Sigmoid colon (tissue), 6 donors: ENCODE measurements at regions not wholly inside any gene's neighbourhood (a gene's known extent, or its start where the extent isn't known, plus 50 kb on each side); places are given as distances from the start of the nearest gene placed in this dataset.
A peak's percentile ranks its signal among the peaks of the same experiment; 100 is the strongest.

ENCODE experiments used
- DNase-seq: peaks from one replicate; pipeline ENCODE4 v3.0.0-alpha.2; 2019
- H3K27ac ChIP-seq, 4 donors: fragments of 200-600 bp; sonication (generic); one replicate each; pipeline ENCODE4 v1.5.1; 2016 to 2019; ENCODE audit warnings: mild to moderate bottlenecking in 1 of 4
- H3K27me3 ChIP-seq, 3 donors: fragments of 200-600 bp; sonication (generic); one replicate each; pipeline ENCODE4 v1.5.1; 2019; ENCODE audit warnings: mild to moderate bottlenecking in 1 of 3
- H3K36me3 ChIP-seq, 4 donors: fragments of 200-600 bp; sonication (generic); one replicate each; pipeline ENCODE4 v1.5.1; 2016 to 2019
- H3K4me1 ChIP-seq, 4 donors: fragments of 200-600 bp; sonication (generic); one replicate each; pipeline ENCODE4 v1.5.1; 2017 to 2019
- H3K4me3 ChIP-seq, 4 donors: fragments of 200-600 bp; sonication (generic); one replicate each; pipeline ENCODE4 v1.5.1; 2017 to 2019; ENCODE audit warnings: mild to moderate bottlenecking in 2 of 4, moderate library complexity in 1 of 4
- H3K9me3 ChIP-seq, 4 donors: fragments of 200-600 bp in 3 of 4; sonication (generic) in 3 of 4; one replicate each; pipeline versions ENCODE4 v1.5.1 to v1.6.1; 2013 to 2019
- CTCF ChIP-seq, 4 experiments: fragments of 450-650 bp in 3 of 4; fragments of 200-600 bp in 1 of 4; IDR thresholded peaks; one replicate each; pipeline ENCODE4 v1.5.1; 2016 to 2019; ENCODE audit warnings: antibody characterized with exemption in 4 of 4, mild to moderate bottlenecking in 3 of 4, moderate library complexity in 2 of 4
- EP300 ChIP-seq, 4 donors: sonication (generic); formaldehyde crosslinking; IDR thresholded peaks; one replicate each; pipeline ENCODE4 v1.6.1; 2017; ENCODE audit warnings: antibody characterized with exemption in 4 of 4
- POLR2A ChIP-seq, 2 donors: fragments of 450-650 bp; IDR thresholded peaks; one replicate each; pipeline ENCODE4 v1.6.1; 2016; ENCODE audit warnings: antibody characterized with exemption in 2 of 2, mild to moderate bottlenecking in 2 of 2, moderate library complexity in 2 of 2
- POLR2AphosphoS5 ChIP-seq, 4 donors: sonication (generic); formaldehyde crosslinking; IDR thresholded peaks; one replicate each; pipeline ENCODE4 v1.6.1; 2017; ENCODE audit warnings: antibody characterized with exemption in 4 of 4
- WGBS, 2 donors: extraction: QIAGEN DNeasy Blood & Tissue Kit; methylation state at CpG; one replicate each; pipeline ENCODE4 v1.1.7; 2013; 5-methylcytosine and 5-hydroxymethylcytosine counted together
- intact Hi-C: fragments of 100-400 bp; cut with DNase I; formaldehyde crosslinking; loops from one replicate; pipeline ENCODE4 v1.15.1; 2023
- donor health status: healthy with polysubstance abuse.
- donor health status: healthy.

- no peak overlapping the region for H3K4me3 ChIP-seq
- H3K27me3 ChIP-seq, result no peaks in the 10 kb centered on the region
- H3K4me1 ChIP-seq, result peaks cover 0 to 14% (median 6%) of the 10 kb centered on the region in 4 donors
- intact Hi-C loops, result no loop called here
- no peak for TF ChIP-seq POLR2AphosphoS5 (IDR thresholded peaks at IDR 0.05)
- no peak for TF ChIP-seq EP300 (IDR thresholded peaks at IDR 0.05)
- no peak for TF ChIP-seq POLR2A (IDR thresholded peaks at IDR 0.05)
- no peak for TF ChIP-seq CTCF (IDR thresholded peaks at IDR 0.05)
- no peak for DNase-seq
- 67 to 68% methylated on average over 7 of the region's 7 CpGs for WGBS, 2 donors
- H3K36me3 ChIP-seq, result no peaks in the 10 kb centered on the region
- H3K9me3 ChIP-seq, result peaks cover 0 to 2% (median 0%) of the 10 kb centered on the region in 4 donors
- peak overlapping the region in 2 of 4 donors; percentile 31 to 35 for H3K27ac ChIP-seq
Measured at GRCh38 chr4:14621731-14622463, 380.4 kb upstream of the CPEB2 start.

GRCh38 chr4:14627038-14627437 lies 375.2 kb upstream of the CPEB2 start:
- intact Hi-C loops, result no loop called here
- no peak for TF ChIP-seq EP300 (IDR thresholded peaks at IDR 0.05)
- no peak for TF ChIP-seq POLR2AphosphoS5 (IDR thresholded peaks at IDR 0.05)
- TF ChIP-seq CTCF (IDR thresholded peaks at IDR 0.05), result no peak
- no peak for TF ChIP-seq POLR2A (IDR thresholded peaks at IDR 0.05)
- no peak for DNase-seq
- H3K4me1 ChIP-seq, result peaks cover 0 to 5% (median 2%) of the 10 kb centered on the region in 4 donors
- H3K4me3 ChIP-seq, result no peak overlapping the region
- 75 to 78% methylated on average over 5 of the region's 5 CpGs for WGBS, 2 donors
- no peaks in the 10 kb centered on the region for H3K36me3 ChIP-seq
- peaks cover 0 to 2% (median 0%) of the 10 kb centered on the region in 4 donors for H3K9me3 ChIP-seq
- H3K27me3 ChIP-seq, result no peaks in the 10 kb centered on the region
- H3K27ac ChIP-seq, result no peak overlapping the region

- TF ChIP-seq EP300 (IDR thresholded peaks at IDR 0.05) (no peak), CTCF (IDR thresholded peaks at IDR 0.05) (no peak), POLR2AphosphoS5 (IDR thresholded peaks at IDR 0.05) (no peak), POLR2A (IDR thresholded peaks at IDR 0.05) (no peak)
- no peak for DNase-seq
- Histone ChIP-seq H3K4me1 (no peaks in the 10 kb centered on the region), H3K27ac (no peak overlapping the region), H3K27me3 (no peaks in the 10 kb centered on the region), H3K9me3 (peaks cover 0 to 4% (median 0%) of the 10 kb centered on the region in 4 donors), H3K4me3 (no peak overlapping the region), H3K36me3 (no peaks in the 10 kb centered on the region)
- intact Hi-C loops, result no loop called here
Measured at GRCh38 chr4:14631806-14632440, 370.4 kb upstream of the CPEB2 start.

GRCh38 chr4:14636563-14636962 lies 365.7 kb upstream of the CPEB2 start:
- no peak overlapping the region for H3K4me3 ChIP-seq
- no peak for TF ChIP-seq CTCF (IDR thresholded peaks at IDR 0.05)
- H3K36me3 ChIP-seq, result no peaks in the 10 kb centered on the region
- H3K4me1 ChIP-seq, result no peaks in the 10 kb centered on the region
- intact Hi-C loops, result no loop called here
- no peak for DNase-seq
- H3K9me3 ChIP-seq, result peaks cover 0 to 4% (median 0%) of the 10 kb centered on the region in 4 donors
- no peaks in the 10 kb centered on the region for H3K27me3 ChIP-seq
- H3K27ac ChIP-seq, result no peak overlapping the region
